HG02938 (cell line): ENCODE measurements at regions not wholly inside any gene's neighbourhood (a gene's known extent, or its start where the extent isn't known, plus 50 kb on each side); places are given as distances from the start of the nearest gene placed in this dataset.

ENCODE experiments used
- ATAC-seq: cut with Tn5 transposase; IDR thresholded peaks from one replicate; pipeline ENCODE4 v1.9.1; 2021; ENCODE audit warnings: mild to moderate bottlenecking, moderate library complexity; ENCODE audit not compliant: unreplicated experiment

GRCh38 chr9:108182270-108182669, 673.5 kb downstream of the ACTL7B start:
- no peak for ATAC-seq

DNA sequence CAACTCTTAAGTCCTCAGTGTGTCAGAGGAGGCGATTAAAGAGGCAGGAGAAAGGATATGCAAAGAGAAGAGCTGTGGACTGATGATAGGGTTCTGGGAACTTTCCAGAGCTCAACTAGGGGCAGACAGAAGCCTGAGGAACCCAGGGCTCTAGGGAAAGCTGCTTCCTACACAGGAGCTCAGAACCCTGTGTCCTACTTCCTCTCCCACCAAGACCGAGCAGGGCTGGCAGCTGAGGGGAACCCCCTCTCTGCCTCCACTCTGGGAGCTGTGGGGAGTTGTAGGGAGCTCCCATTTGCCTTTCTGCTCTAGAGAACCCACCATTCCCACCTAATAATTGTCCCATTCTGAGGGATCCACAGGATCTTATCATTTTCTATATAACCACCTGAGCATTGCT, 674.3 kb downstream of the ACTL7B start:
- no peak for ATAC-seq

- no peak for ATAC-seq
These were observed 675.2 kb downstream of the ACTL7B start for GRCh38 chr9:108180541-108180940.

DNA sequence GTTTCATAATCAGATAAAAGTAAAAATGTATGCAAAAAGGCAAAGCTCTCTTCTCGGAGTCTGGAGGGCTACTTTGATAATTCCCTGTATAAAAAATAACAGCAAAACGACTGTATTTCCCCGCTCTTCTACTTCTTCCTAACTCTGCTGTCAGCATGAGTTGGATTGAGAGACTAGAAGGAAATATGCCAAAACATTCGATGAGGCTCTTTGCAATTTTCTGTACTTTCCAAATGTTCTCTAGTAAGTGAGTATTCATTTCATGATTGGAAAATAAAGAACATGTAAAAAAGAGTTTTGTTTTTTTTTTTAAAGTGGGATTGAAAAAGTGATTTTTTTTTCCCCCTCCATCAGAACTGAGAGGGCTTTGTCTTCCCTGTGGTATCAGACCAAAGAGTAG, 677.5 kb downstream of the ACTL7B start:
- ATAC-seq, result no peak

- ATAC-seq, result no peak
These were observed 678.8 kb upstream of the KLF4 start for GRCh38 chr9:108168236-108168850.

DNA sequence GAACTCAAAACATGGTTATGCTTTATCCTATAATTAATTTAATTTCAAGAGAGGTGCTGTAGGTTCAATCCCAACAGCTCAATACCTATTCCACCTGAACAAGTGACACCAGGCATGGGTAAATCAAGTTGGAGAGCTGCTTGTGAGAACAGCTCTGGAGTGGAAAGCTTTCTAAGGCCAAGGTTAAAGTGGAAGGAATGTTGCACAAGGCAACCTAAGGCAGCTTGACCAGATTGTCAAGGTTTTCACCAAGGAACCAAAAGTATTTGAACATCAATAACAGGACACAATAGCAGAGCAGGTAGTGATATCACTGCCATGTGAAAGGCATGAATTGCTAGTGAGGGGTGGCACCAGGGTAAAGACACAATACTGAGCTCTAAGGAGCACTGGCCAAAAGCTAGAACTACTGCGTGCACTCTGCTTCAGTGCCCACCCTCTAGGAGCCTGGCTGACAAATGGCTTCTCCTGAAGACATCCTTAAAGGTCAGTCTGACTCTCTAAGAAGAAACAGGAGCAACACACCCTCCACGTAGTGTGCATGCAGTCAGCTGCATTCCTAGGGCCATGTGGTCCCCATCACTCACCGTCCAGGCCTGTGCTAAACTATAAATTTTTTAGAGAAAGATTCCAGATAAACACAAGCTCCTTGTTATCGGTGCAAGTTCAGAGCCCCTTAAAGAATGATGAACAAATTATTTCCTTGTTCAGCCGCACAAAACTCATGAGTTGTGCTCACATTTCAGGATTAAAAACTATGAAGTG, 677.7 kb upstream of the KLF4 start:
- ATAC-seq, result no peak

DNA sequence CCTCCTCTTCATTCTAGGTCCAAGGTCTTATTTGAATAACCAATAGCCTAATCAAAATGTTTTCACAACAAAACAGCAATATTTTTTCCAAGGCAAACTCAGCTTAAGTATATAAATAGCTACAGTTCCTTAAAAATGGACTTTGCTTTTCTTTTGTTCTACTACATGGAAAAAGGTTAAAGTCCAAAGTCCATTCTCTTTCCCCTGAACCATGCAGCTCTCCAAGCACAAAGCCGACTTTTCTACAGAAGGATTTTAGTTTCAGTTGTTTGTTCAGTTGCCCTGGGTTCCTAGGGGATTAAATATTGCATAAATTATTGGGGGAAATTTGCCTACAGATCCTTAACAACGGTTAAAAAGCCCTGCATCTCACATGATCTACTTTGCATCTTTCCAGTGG, 677.0 kb upstream of the KLF4 start:
- no peak for ATAC-seq

DNA sequence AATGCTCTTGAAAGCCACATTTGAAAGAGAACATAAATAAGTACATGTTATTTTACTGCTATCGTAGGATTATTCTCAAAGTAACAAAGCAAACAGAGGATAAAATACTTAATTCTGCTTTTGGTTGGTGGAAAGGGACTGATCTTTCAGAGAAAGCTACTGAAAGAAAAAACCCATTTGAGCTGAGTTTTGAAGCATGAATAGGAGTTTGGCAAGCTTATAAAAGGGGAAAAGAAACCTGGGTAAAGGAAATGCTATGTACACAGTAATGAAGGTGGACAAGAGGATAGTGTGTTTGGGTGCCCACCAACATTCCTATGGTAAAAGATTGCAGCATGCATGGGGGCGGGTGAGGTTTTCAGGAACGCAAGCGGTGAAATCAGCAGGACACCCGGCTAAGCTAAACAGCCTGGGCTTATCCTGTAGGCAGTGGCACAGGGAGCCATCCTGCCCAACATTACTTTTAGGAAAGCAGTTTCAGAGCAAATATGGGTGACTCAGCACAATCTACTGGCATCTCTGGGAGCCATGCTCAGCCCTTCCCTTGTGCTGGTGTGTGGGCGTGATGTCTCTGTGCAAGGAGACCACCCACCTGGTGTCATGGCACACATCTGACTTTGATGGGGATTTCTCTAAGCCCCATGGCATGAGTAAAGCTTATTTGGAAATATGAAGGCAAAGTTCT, 673.9 kb upstream of the KLF4 start:
- ATAC-seq, result no peak

DNA sequence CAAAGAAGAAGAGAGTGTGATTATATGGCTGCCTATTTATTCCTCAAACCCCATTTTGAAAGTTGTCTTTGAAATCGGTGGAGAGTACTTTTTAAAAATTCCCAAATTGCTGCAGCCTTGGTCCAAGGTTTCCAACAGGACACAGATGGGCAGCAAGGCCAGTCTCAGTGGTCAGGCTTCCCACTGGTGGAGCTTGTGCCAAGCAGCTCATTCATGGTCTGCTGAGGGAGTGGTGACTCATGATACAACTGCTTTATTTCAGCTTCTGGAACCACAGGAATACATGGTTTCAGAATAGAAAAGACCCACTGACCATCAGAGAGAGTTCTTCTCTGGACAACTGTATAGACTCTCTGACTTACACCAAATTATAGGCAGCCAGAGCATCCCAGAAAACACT, 673.1 kb upstream of the KLF4 start:
- no peak for ATAC-seq

DNA sequence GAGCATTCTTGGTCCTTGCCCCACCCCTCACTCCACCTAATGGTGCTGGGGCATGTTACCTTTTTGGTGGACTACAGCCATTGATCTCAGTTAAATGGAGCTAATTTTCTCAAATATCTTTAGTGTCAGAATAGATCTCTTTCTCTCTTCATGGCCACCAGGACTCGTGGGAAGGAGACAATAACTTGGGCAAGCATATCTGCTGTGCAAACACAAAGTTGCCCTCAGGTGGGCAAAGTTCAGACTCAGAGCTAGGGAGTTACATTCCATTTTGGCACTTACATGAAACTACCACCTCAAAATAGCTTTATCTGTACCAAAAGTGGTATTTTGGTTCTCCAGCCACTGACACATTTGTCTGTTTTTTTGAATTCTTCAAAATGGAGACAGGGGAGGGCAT, 671.9 kb upstream of the KLF4 start:
- no peak for ATAC-seq

DNA sequence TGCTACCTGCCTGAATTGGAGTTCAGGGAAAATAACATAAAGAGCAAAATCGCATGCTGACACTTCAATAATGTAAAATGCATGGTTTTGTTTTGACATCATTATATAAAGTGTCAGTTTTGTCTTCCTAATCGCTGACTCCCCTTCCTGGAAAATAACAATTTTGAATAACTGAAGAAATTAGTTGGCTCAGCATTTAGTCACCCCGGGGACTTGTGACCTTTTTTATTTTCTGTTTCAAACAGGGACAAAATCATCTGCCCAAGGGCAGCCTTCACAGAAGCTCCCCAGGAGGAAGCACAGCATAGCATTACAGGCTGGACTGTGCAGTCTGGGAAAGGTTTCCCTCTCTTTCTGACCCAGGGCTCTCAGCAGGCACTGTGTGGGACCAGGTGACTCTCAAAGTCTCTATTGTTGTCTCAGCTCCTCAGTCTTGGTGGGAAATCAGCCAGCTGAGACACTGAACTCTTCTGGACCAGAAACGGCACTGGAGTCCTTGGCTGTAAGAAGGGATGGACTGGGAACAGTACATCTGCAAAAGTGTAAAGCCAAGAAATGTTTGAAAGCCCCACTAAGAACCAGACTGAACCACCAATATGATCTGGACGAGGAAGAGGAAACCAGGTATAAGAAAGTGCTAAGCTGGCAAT, 671.3 kb upstream of the KLF4 start:
- no peak for ATAC-seq

- no peak for ATAC-seq
These were observed 670.5 kb upstream of the KLF4 start for GRCh38 chr9:108160039-108160438.

GRCh38 chr9:108158236-108158995, 668.8 kb upstream of the KLF4 start:
- no peak for ATAC-seq

DNA sequence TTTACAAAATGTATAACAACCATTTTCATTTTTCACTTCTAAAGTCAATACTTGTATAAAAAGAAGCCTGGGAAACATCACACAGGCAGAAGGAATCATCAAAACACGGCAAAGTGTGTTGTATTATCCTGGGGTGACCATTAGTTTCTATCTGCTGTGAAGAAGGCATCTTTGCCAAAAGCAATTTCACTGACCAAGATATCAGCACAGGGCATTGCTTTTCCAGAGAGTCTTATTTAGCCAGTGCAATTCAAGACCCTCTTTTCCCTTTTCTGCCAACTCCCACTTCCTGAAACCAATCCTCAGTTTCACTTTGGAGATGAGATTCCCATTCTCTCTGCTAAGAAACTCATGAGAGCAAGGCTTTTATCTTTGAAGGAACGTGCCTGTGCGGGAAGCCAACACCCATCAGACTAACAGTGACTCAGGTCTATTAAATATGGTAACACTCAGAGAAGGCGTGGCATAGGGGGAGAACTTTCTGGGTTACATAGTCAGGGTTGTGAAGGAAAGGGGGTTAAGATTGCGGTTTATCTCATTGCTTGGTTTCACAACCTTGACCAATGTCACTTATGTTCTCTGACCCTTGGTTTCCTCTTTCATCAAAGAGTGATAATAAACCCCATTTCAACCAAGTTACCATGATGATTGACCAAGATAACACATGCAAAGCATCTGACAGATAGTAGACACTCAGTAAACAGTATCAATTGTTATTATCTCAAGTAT, 666.9 kb upstream of the KLF4 start:
- no peak for ATAC-seq

GRCh38 chr9:108153416-108153815, 663.8 kb upstream of the KLF4 start:
- ATAC-seq, result no peak

DNA sequence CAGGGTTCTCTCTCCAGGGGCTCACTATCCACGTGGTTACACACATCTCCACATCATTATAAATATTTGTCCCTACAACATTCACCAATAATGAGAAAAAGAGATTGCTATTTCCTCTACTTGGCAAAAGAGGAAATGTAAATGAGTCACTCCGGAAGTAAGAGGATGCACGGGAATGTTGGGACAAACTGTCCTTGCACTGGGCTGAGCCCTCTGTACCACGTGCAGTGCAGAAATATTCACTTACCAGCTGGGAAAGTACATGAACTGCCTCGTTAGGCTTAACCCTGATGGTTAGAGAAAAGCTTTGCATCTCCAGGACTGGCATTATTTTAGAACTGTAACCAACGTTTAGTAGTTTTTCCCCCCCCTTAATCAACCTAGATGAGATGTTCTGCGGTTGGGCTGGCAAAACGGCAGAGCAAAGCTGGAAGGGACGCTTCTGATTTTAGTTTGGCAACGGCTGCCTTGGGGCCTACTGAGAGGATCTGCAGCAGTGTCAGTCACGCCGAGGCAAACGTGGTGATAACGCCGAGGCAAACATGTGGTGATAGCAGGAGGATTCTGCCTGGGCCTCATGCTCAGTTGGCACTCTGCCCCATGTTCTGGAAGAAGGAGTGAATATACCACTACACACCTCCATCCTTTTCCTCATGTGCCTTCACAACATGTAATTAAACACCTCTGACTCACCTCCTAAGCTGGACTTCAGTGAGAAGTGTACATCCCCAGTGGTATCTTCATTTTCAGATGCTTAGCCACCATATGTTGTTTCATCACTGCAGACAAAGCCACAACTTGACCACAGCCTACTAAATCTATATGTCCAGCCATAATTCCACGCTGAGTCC, 661.4 kb upstream of the KLF4 start:
- no peak for ATAC-seq

DNA sequence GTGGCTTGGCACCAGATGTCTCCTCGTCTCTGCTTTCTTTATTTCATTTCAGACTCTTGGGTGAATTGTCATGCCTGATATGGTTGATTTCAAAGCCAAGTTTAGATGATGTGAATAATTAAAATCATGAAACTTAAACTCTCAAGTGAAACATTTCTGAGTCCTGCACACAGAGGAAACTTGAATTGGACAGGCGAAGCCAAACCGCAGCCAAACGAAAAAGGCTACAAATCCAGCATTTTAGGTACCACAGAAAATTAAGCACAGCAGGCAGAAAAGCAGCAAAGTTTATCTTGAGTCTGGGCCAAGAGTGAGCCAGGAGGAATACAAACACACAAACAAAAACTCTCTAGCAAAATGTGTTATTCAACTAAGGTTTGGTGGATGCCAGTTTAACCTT, 659.8 kb upstream of the KLF4 start:
- ATAC-seq, result no peak

DNA sequence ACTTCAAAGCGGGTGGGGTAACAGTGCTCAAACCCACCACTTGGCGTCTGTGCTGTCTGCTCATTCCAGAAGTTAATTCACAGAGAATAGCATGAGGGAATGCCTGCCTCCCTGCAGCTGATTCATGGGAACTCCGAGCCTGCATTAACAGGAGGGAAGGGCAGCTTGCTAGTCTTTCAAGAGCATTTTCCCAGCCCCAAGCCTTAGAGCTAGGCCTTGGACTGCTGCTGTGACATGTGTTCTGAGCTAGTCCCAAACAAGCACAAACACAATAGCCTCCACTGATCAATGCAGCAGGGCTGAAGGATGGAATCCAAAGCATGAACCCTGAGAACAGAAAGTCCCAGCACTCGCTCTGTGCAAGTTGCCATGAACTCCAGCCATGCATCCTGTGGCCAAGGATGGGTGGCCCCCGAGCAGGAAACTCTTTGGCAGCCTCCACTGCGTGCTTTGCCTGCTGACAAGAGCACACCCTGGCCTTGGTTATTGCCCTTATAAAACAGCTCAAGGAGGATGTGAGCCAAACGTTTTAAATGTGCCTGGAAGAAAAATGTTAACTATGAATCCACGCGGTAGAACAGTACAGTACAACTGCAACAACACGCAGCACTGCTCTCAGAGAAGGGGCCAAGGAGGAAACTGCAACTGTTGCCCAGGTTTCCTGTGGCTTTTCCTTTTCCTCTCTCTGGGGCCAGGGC, 653.1 kb upstream of the KLF4 start:
- ATAC-seq, result no peak

DNA sequence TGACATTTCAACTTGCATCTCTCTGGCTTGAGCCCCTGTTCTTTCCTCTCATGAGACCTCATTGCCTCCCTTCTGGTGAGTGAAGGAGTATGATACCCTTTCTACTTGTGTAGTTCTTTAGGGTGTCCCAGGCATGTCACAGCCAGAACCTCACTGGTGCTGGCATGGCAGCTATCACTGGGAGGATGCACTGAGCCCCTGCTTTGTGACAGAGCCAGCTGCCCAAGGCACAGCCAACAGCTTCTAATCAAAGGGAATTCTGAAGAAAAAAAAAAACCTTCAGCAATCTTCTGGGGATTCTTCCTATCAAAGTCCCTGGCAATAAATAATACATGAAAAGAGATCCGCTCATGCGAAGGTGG, 652.6 kb upstream of the KLF4 start:
- ATAC-seq, result no peak
